Panc1 (cell line): ENCODE measurements at regions not wholly inside any gene's neighbourhood (a gene's known extent, or its start where the extent isn't known, plus 50 kb on each side); places are given as distances from the start of the nearest gene placed in this dataset.

ENCODE experiments used
- ATAC-seq: fragments of 200-7000 bp; cut with Tn5 transposase; 2 replicates; pipeline ENCODE4 v1.9.1; 2020; ENCODE audit warnings: mild to moderate bottlenecking, moderate library complexity
- BruUV-seq: library from RNA; stranded (reverse); fragments of 400-500 nt; replicated peaks from 2 replicates; lab custom pipeline; 2021; lab: Mats Ljungman, UMichigan
- CTCF ChIA-PET: fragments of 300-600 bp; sonication (Branson Sonifier 250); formaldehyde crosslinking; loops from one replicate; lab custom pipeline; 2022; ENCODE audit warnings: antibody characterized with exemption; lab: Charles Lee
- POLR2A ChIA-PET: fragments of 300-600 bp; sonication (Branson Sonifier 250); formaldehyde crosslinking; loops from one replicate; lab custom pipeline; 2022; ENCODE audit warnings: antibody characterized with exemption; lab: Charles Lee
- DNase-seq: peaks from one replicate; pipeline ENCODE4 v3.0.0-alpha.2; 2010; ENCODE audit warnings: low read depth, low spot score
- H3K27ac ChIP-seq: 2 replicates; pipeline ENCODE4 v1.5.1; 2011; ENCODE audit warnings: mild to moderate bottlenecking, low read length, inconsistent platforms
- H3K27me3 ChIP-seq: fragments of 200-500 bp; sonication (Bioruptor generic); 2 replicates; pipeline ENCODE4 v1.6.0; 2014; ENCODE audit warnings: low read length, inconsistent platforms; ENCODE audit not compliant: control insufficient read depth, insufficient read depth
- H3K36me3 ChIP-seq: fragments of 200-500 bp; sonication (Bioruptor generic); 2 replicates; pipeline ENCODE4 v1.5.1; 2014; ENCODE audit warnings: inconsistent platforms, mild to moderate bottlenecking, low read length, moderate library complexity; ENCODE audit not compliant: control insufficient read depth, insufficient read depth
- H3K4me1 ChIP-seq: 2 replicates; pipeline ENCODE4 v1.5.1; 2011; ENCODE audit warnings: inconsistent platforms, mild to moderate bottlenecking, low read length, moderate library complexity; ENCODE audit not compliant: control insufficient read depth, insufficient read depth
- H3K4me3 ChIP-seq, 2 experiments: 2 replicates each; pipeline ENCODE4 v1.5.1; 2011 to 2012; ENCODE audit warnings: low read depth in 2 of 2, low read length in 2 of 2, mild to moderate bottlenecking in 2 of 2, inconsistent platforms in 1 of 2, moderate library complexity in 1 of 2
- H3K9me3 ChIP-seq: fragments of 200-500 bp; sonication (Bioruptor generic); 2 replicates; pipeline ENCODE4 v1.5.1; 2014; ENCODE audit warnings: low read depth, mild to moderate bottlenecking, inconsistent platforms, low read length, moderate library complexity; ENCODE audit not compliant: control insufficient read depth, insufficient read depth
- CTCF ChIP-seq: fragments of 450-650 bp; IDR thresholded peaks from 2 replicates; pipeline ENCODE4 v1.5.1; 2017; ENCODE audit warnings: mild to moderate bottlenecking
- POLR2AphosphoS5 ChIP-seq: IDR thresholded peaks from 2 replicates; pipeline ENCODE4 v1.6.1; 2012; ENCODE audit warnings: mild to moderate bottlenecking, low read depth, low read length, moderate library complexity
- REST ChIP-seq, 2 experiments: IDR thresholded peaks; 2 replicates each; pipeline ENCODE4 v1.6.1; 2011 to 2012; ENCODE audit warnings: low read depth in 2 of 2, control low read depth in 1 of 2, low read length in 1 of 2, mild to moderate bottlenecking in 1 of 2, moderate library complexity in 1 of 2; ENCODE audit not compliant: insufficient read depth in 1 of 2
- SIN3A ChIP-seq: IDR thresholded peaks from 2 replicates; pipeline ENCODE4 v1.6.1; 2012; ENCODE audit warnings: low read depth, mild to moderate bottlenecking, low read length, moderate library complexity, borderline replicate concordance; ENCODE audit not compliant: insufficient read depth
- TCF7L2 ChIP-seq: IDR thresholded peaks from 2 replicates; pipeline ENCODE4 v1.6.1; 2011; ENCODE audit warnings: mild to moderate bottlenecking, low read depth, low read length, inconsistent platforms
- in situ Hi-C: cut with HindIII; loops from 2 replicates; pipeline ENCODE4 v1.10.0; 2016; ENCODE audit warnings: low sequenced_read_pairs, low pct_unique_long_range_greater_than_20kb
- intact Hi-C: fragments of 100-400 bp; cut with micrococcal nuclease; formaldehyde crosslinking; loops from one replicate; pipeline ENCODE4 v1.10.0; 2022; ENCODE audit not compliant: unreplicated experiment

DNA sequence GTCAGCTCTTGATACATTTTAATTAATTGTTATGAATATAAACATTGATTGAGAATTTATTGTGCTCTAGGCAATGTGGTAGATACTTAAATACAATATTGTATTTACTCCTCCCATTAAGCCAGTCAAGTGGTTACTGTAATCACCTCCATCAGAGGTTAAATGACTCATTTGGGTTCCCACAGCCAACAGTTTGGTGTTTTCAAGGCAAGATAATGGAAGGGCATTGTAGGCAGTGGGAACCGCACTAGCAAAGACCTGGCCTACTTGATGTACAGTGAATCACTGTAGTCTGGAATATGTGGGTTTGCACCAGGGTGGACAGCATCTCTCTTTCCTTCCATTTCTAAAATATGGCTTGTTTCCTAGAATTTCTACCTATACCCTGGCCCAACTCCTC, 127.4 kb downstream of the EDEM1 start:
- no peak for ATAC-seq
- in situ Hi-C loops = no loop called here
- TF ChIP-seq POLR2AphosphoS5 (no peak), CTCF (no peak), SIN3A (no peak), REST (IDR thresholded peaks at IDR 0.05; ENCODE audit: insufficient read depth in 1 of 2, low read depth in 2 of 2, low read length in 1 of 2) (no peak), TCF7L2 (no peak)

GRCh38 chr3:5317557-5317956, 130.1 kb downstream of the EDEM1 start:
- H3K27me3 ChIP-seq = no peaks in the 10 kb centered on the region
- POLR2A ChIA-PET = no interaction called here
- TF ChIP-seq CTCF (no peak), TCF7L2 (no peak), POLR2AphosphoS5 (no peak), SIN3A (no peak), REST (IDR thresholded peaks at IDR 0.05; ENCODE audit: insufficient read depth in 1 of 2, low read depth in 2 of 2, low read length in 1 of 2) (no peak)
- intact Hi-C loops = no loop called here
- H3K4me1 ChIP-seq = no peaks in the 10 kb centered on the region
- no peak overlapping the region for H3K27ac ChIP-seq
- CTCF ChIA-PET = no interaction called here
- no peaks in the 10 kb centered on the region for H3K36me3 ChIP-seq
- no peaks in the 10 kb centered on the region for H3K9me3 ChIP-seq
- no peak for ATAC-seq
- no TSS peak for BruUV-seq
- in situ Hi-C loops = no loop called here
- DNase-seq = no peak
- H3K4me3 ChIP-seq = no peak overlapping the region

More for the DNA sequence above, 127.4 kb downstream of the EDEM1 start:
- CTCF ChIA-PET = no interaction called here
- Histone ChIP-seq H3K4me3 (no peak overlapping the region), H3K4me1 (no peaks in the 10 kb centered on the region), H3K36me3 (no peaks in the 10 kb centered on the region), H3K27me3 (no peaks in the 10 kb centered on the region), H3K9me3 (no peaks in the 10 kb centered on the region), H3K27ac (no peak overlapping the region)
- BruUV-seq = no TSS peak
- DNase-seq = no peak
- POLR2A ChIA-PET = no interaction called here
- intact Hi-C loops = no loop called here
